DND-41 (cell line): ENCODE measurements at regions not wholly inside any gene's neighbourhood (a gene's known extent, or its start where the extent isn't known, plus 50 kb on each side); places are given as distances from the start of the nearest gene placed in this dataset.

ENCODE experiments used
- ATAC-seq: fragments of 200-7000 bp; cut with Tn5 transposase; 3 replicates; pipeline ENCODE4 v1.9.1; 2021; ENCODE audit warnings: low read depth; ENCODE audit not compliant: insufficient read depth
- DNase-seq: peaks from one replicate; pipeline ENCODE4 v3.0.0-alpha.2; 2020
- H2AFZ ChIP-seq: 2 replicates; pipeline ENCODE4 v1.6.0; 2012; ENCODE audit warnings: low read depth, low read length
- H3K27ac ChIP-seq: 2 replicates; pipeline ENCODE4 v1.5.1; 2012; ENCODE audit warnings: low read length, inconsistent platforms
- H3K27me3 ChIP-seq: fragments of 200-600 bp; sonication (generic); 2 replicates; pipeline ENCODE4 v1.6.0; 2012; ENCODE audit warnings: low read length, mild to moderate bottlenecking, inconsistent platforms; ENCODE audit not compliant: insufficient read depth, poor library complexity
- H3K36me3 ChIP-seq: 2 replicates; pipeline ENCODE4 v1.5.1; 2012; ENCODE audit warnings: low read length, inconsistent platforms; ENCODE audit not compliant: insufficient read depth
- H3K4me1 ChIP-seq: 2 replicates; pipeline ENCODE4 v1.5.1; 2012; ENCODE audit warnings: mild to moderate bottlenecking, low read length; ENCODE audit not compliant: insufficient read depth
- H3K4me2 ChIP-seq: 2 replicates; pipeline ENCODE4 v1.6.0; 2012; ENCODE audit warnings: mild to moderate bottlenecking, moderate library complexity, low read length, inconsistent platforms; ENCODE audit not compliant: insufficient read depth
- H3K4me3 ChIP-seq, 2 experiments: fragments of 200-600 bp in 1 of 2; shearing (Covaris generic) in 1 of 2; 2 replicates each; pipeline ENCODE4 v1.5.1; 2012 to 2016; ENCODE audit warnings: inconsistent platforms in 2 of 2, low read length in 2 of 2, mild to moderate bottlenecking in 2 of 2, low read depth in 1 of 2, moderate library complexity in 1 of 2
- H3K79me2 ChIP-seq: 2 replicates; pipeline ENCODE4 v1.6.0; 2012; ENCODE audit warnings: low read length, inconsistent platforms; ENCODE audit not compliant: insufficient read depth
- H3K9ac ChIP-seq: 2 replicates; pipeline ENCODE4 v1.6.0; 2012; ENCODE audit warnings: low read depth, mild to moderate bottlenecking, inconsistent platforms, low read length, moderate library complexity
- H3K9me3 ChIP-seq: 2 replicates; pipeline ENCODE4 v1.5.1; 2012; ENCODE audit warnings: low read length, moderate library complexity, mild to moderate bottlenecking, inconsistent platforms; ENCODE audit not compliant: insufficient read depth, severe bottlenecking
- H4K20me1 ChIP-seq: 2 replicates; pipeline ENCODE4 v1.6.0; 2012; ENCODE audit warnings: low read length; ENCODE audit not compliant: insufficient read depth
- CTCF ChIP-seq: IDR thresholded peaks from 2 replicates; pipeline ENCODE4 v1.5.1; 2012; ENCODE audit warnings: borderline replicate concordance, low read length, moderate library complexity, mild to moderate bottlenecking; ENCODE audit not compliant: poor library complexity, severe bottlenecking; ENCODE audit errors: extremely low read depth
- EZH2 ChIP-seq: IDR thresholded peaks from 3 replicates; pipeline ENCODE4 v1.6.1; 2012; ENCODE audit warnings: borderline replicate concordance, low read depth, mild to moderate bottlenecking, moderate library complexity, low read length, inconsistent platforms; ENCODE audit not compliant: severe bottlenecking

- TF ChIP-seq EZH2 (no peak), CTCF (peak; percentile 81)
- no peaks in the 10 kb centered on the region for H3K4me1 ChIP-seq
- no peak overlapping the region for H3K9ac ChIP-seq
- no peak overlapping the region for H3K27ac ChIP-seq
- no peak overlapping the region for H2AFZ ChIP-seq
- H3K4me2 ChIP-seq = no peak overlapping the region
- no peaks in the 10 kb centered on the region for H3K9me3 ChIP-seq
- ATAC-seq (0 out of 3 replicates have a peak, but pooled peaks have one; percentile 55), DNase-seq (peak; percentile 30)
- H3K27me3 ChIP-seq = no peaks in the 10 kb centered on the region
- no peaks in the 10 kb centered on the region for H4K20me1 ChIP-seq
- no peaks in the 10 kb centered on the region for H3K36me3 ChIP-seq
- no peaks in the 10 kb centered on the region for H3K79me2 ChIP-seq
- H3K4me3 ChIP-seq = no peak overlapping the region
Observed at GRCh38 chr9:108761655-108762347, 94.0 kb downstream of the ACTL7B start.

- Histone ChIP-seq H3K27me3 (no peaks in the 10 kb centered on the region), H3K9me3 (no peaks in the 10 kb centered on the region), H3K4me3 (no peak overlapping the region), H3K4me1 (no peaks in the 10 kb centered on the region), H3K79me2 (no peaks in the 10 kb centered on the region), H3K36me3 (no peaks in the 10 kb centered on the region), H4K20me1 (no peaks in the 10 kb centered on the region), H3K27ac (no peak overlapping the region), H2AFZ (no peak overlapping the region), H3K4me2 (no peak overlapping the region), H3K9ac (no peak overlapping the region)
- no peak for ATAC-seq
- no peak for DNase-seq
- TF ChIP-seq CTCF (no peak), EZH2 (no peak)
Observed at GRCh38 chr9:108760841-108761240, 94.9 kb downstream of the ACTL7B start.

GRCh38 chr9:108759835-108760234, 96.0 kb downstream of the ACTL7B start:
- Histone ChIP-seq H3K4me2 (no peak overlapping the region), H3K9me3 (no peaks in the 10 kb centered on the region), H4K20me1 (no peaks in the 10 kb centered on the region), H3K4me1 (no peaks in the 10 kb centered on the region), H3K9ac (no peak overlapping the region), H3K27me3 (no peaks in the 10 kb centered on the region), H3K4me3 (no peak overlapping the region), H3K79me2 (no peaks in the 10 kb centered on the region), H3K27ac (no peak overlapping the region), H3K36me3 (no peaks in the 10 kb centered on the region), H2AFZ (no peak overlapping the region)
- DNase-seq (no peak), ATAC-seq (no peak)
- TF ChIP-seq EZH2 (no peak), CTCF (no peak)
